HCT116 (cell line): ENCODE measurements at regions not wholly inside any gene's neighbourhood (a gene's known extent, or its start where the extent isn't known, plus 50 kb on each side); places are given as distances from the start of the nearest gene placed in this dataset.

ENCODE experiments used
- ATAC-seq: fragments of 200-7000 bp; cut with Tn5 transposase; 2 replicates; pipeline ENCODE4 v1.9.1; 2020; ENCODE audit warnings: mild to moderate bottlenecking, moderate library complexity
- BruUV-seq: library from RNA; stranded (reverse); fragments of 400-500 nt; replicated peaks from 2 replicates; lab custom pipeline; 2021; lab: Mats Ljungman, UMichigan
- CTCF ChIA-PET: fragments of 300-600 bp; sonication (Branson Sonifier 250); formaldehyde crosslinking; loops from one replicate; lab custom pipeline; 2021; ENCODE audit warnings: antibody characterized with exemption; lab: Charles Lee
- POLR2A ChIA-PET: fragments of 300-600, 350-600 bp; sonication (Branson Sonifier 250); formaldehyde crosslinking; loops from one replicate; lab custom pipeline; 2021; ENCODE audit warnings: antibody characterized with exemption; lab: Charles Lee
- RAD21 ChIA-PET, 2 experiments: fragments of 300-600 bp; sonication (Branson Sonifier 250); formaldehyde crosslinking; loops; one replicate each; lab custom pipeline; 2023; ENCODE audit warnings: low total read pairs in 2 of 2; ENCODE audit not compliant: uncharacterized antibody in 2 of 2, unreplicated experiment in 2 of 2, low non-redundant PET in 1 of 2; lab: Charles Lee
- DNase-seq: peaks from one replicate; pipeline ENCODE4 v3.0.0-alpha.2; 2010; ENCODE audit warnings: low read depth, low spot score
- H2AFZ ChIP-seq: fragments of 200-600 bp; shearing (Covaris generic), sonication (generic); 2 replicates; pipeline ENCODE4 v1.6.1; 2017; ENCODE audit warnings: low read depth, mixed run types, mixed read lengths, antibody characterized with exemption, low read length; ENCODE audit not compliant: poor library complexity, severe bottlenecking
- H3K27ac ChIP-seq: 2 replicates; pipeline ENCODE4 v1.5.1; 2012; ENCODE audit warnings: low read depth, low read length
- H3K27me3 ChIP-seq: fragments of 200-600 bp; sonication (generic); 2 replicates; pipeline ENCODE4 v1.6.1; 2016; ENCODE audit warnings: mixed run types, low read length, mixed read lengths; ENCODE audit not compliant: insufficient read depth
- H3K36me3 ChIP-seq, 2 experiments: fragments of 200-500 bp in 1 of 2; fragments of 200-600 bp in 1 of 2; sonication (Bioruptor generic) in 1 of 2; sonication (generic) in 1 of 2; 2 replicates each; pipeline versions ENCODE4 v1.5.1 to v1.6.1; 2014 to 2016; ENCODE audit warnings: low read length in 2 of 2, inconsistent platforms in 1 of 2, mixed read lengths in 1 of 2, mixed run types in 1 of 2; ENCODE audit not compliant: insufficient read depth in 2 of 2, control insufficient read depth in 1 of 2
- H3K4me1 ChIP-seq, 2 experiments: fragments of 200-600 bp in 1 of 2; sonication (generic) in 1 of 2; 2 replicates each; pipeline versions ENCODE4 v1.5.1 to v1.6.1; 2012 to 2017; ENCODE audit warnings: low read length in 2 of 2, inconsistent platforms in 1 of 2, mild to moderate bottlenecking in 1 of 2, mixed read lengths in 1 of 2, mixed run types in 1 of 2, moderate library complexity in 1 of 2; ENCODE audit not compliant: insufficient read depth in 2 of 2, control insufficient read depth in 1 of 2
- H3K4me2 ChIP-seq: fragments of 200-600 bp; sonication (generic); 2 replicates; pipeline ENCODE4 v1.6.1; 2017; ENCODE audit warnings: mixed run types, low read length, mixed read lengths
- H3K4me3 ChIP-seq, 2 experiments: fragments of 200-600 bp in 1 of 2; sonication (generic) in 1 of 2; replicated peaks in 1 of 2; 2 replicates each; pipeline ENCODE4 v1.5.1; 2011 to 2016; ENCODE audit warnings: low read length in 2 of 2, control low read depth in 1 of 2, low read depth in 1 of 2, mild to moderate bottlenecking in 1 of 2, mixed read lengths in 1 of 2, mixed run types in 1 of 2
- H3K79me2 ChIP-seq: fragments of 200-600 bp; sonication (generic); 2 replicates; pipeline ENCODE4 v1.6.1; 2017; ENCODE audit warnings: mild to moderate bottlenecking, mixed run types, low read length, moderate library complexity, mixed read lengths; ENCODE audit not compliant: insufficient read depth
- H3K9ac ChIP-seq: fragments of 200-600 bp; sonication (generic); 2 replicates; pipeline ENCODE4 v1.6.1; 2016; ENCODE audit warnings: low read length, mixed read lengths
- H3K9me2 ChIP-seq: fragments of 200-600 bp; sonication (generic), shearing (Covaris generic); 2 replicates; pipeline ENCODE4 v1.6.1; 2017; ENCODE audit warnings: mixed run types, mild to moderate bottlenecking, moderate library complexity; ENCODE audit not compliant: insufficient read depth
- H3K9me3 ChIP-seq, 2 experiments: fragments of 200-500 bp in 1 of 2; fragments of 200-600 bp in 1 of 2; sonication (Bioruptor generic) in 1 of 2; sonication (generic) in 1 of 2; 2 replicates each; pipeline ENCODE4 v1.6.1; 2014 to 2017; ENCODE audit warnings: low read length in 2 of 2, mixed read lengths in 2 of 2, inconsistent platforms in 1 of 2, low read depth in 1 of 2, mild to moderate bottlenecking in 1 of 2, mixed run types in 1 of 2, moderate library complexity in 1 of 2; ENCODE audit not compliant: control insufficient read depth in 1 of 2, insufficient read depth in 1 of 2
- H4K20me1 ChIP-seq: fragments of 200-600 bp; sonication (generic), shearing (Covaris generic); 2 replicates; pipeline ENCODE4 v1.6.1; 2017; ENCODE audit warnings: mixed run types, mild to moderate bottlenecking, moderate library complexity; ENCODE audit not compliant: insufficient read depth
- ATF3 ChIP-seq: IDR thresholded peaks from 2 replicates; pipeline ENCODE4 v1.6.1; 2012
- EGR1 ChIP-seq: IDR thresholded peaks from 2 replicates; pipeline ENCODE4 v1.6.1; 2012; ENCODE audit warnings: low read depth
- ELF1 ChIP-seq: IDR thresholded peaks from 2 replicates; pipeline ENCODE4 v1.6.1; 2012; ENCODE audit warnings: low read depth, borderline replicate concordance
- POLR2AphosphoS5 ChIP-seq: IDR thresholded peaks from 2 replicates; pipeline ENCODE4 v1.6.1; 2011; ENCODE audit warnings: mild to moderate bottlenecking, low read depth, low read length, moderate library complexity
- RAD21 ChIP-seq: IDR thresholded peaks from 2 replicates; pipeline ENCODE4 v1.6.1; 2012; ENCODE audit warnings: low read depth, mild to moderate bottlenecking
- TCF7L2 ChIP-seq: IDR thresholded peaks from 2 replicates; pipeline ENCODE4 v1.7.0; 2011; ENCODE audit warnings: borderline replicate concordance, inconsistent platforms; ENCODE audit not compliant: insufficient read depth, insufficient read length; ENCODE audit errors: extremely low read depth
- ZNF274 ChIP-seq: fragments of 200-500 bp; sonication (Bioruptor generic); IDR thresholded peaks from 2 replicates; pipeline ENCODE4 v1.6.1; 2014; ENCODE audit warnings: mild to moderate bottlenecking, low read depth, low read length, inconsistent platforms
- intact Hi-C: fragments of 100-400 bp; cut with micrococcal nuclease; formaldehyde crosslinking; loops from 2 replicates; pipeline ENCODE4 v1.10.0; 2022
- TF ChIP-seq, protein P1 (sequence below): IDR thresholded peaks from 2 replicates; pipeline ENCODE4 v1.6.1; 2011; ENCODE audit warnings: mild to moderate bottlenecking, low read length, moderate library complexity; ENCODE audit not compliant: insufficient replicate concordance; ENCODE audit errors: extremely low read depth

GRCh38 chr3:6099458-6100075, 761.3 kb upstream of the GRM7 start:
- no peaks in the 10 kb centered on the region for H3K36me3 ChIP-seq
- H3K9ac ChIP-seq, result no peak overlapping the region
- intact Hi-C loops, result no loop called here
- CTCF ChIA-PET, result no interaction called here
- no peaks in the 10 kb centered on the region for H3K9me3 ChIP-seq
- no TSS peak for BruUV-seq
- no peak overlapping the region for H3K4me2 ChIP-seq
- RAD21 ChIA-PET, result no interaction called here
- no peaks in the 10 kb centered on the region for H4K20me1 ChIP-seq
- no peak overlapping the region for H3K27ac ChIP-seq
- no peaks in the 10 kb centered on the region for H3K79me2 ChIP-seq
- H3K4me1 ChIP-seq, result no peaks in the 10 kb centered on the region
- TF ChIP-seq ZNF274 (no peak), TCF7L2 (no peak), POLR2AphosphoS5 (no peak), EGR1 (no peak), RAD21 (no peak), ELF1 (no peak), ATF3 (no peak)
- TF ChIP-seq, protein P1, sequence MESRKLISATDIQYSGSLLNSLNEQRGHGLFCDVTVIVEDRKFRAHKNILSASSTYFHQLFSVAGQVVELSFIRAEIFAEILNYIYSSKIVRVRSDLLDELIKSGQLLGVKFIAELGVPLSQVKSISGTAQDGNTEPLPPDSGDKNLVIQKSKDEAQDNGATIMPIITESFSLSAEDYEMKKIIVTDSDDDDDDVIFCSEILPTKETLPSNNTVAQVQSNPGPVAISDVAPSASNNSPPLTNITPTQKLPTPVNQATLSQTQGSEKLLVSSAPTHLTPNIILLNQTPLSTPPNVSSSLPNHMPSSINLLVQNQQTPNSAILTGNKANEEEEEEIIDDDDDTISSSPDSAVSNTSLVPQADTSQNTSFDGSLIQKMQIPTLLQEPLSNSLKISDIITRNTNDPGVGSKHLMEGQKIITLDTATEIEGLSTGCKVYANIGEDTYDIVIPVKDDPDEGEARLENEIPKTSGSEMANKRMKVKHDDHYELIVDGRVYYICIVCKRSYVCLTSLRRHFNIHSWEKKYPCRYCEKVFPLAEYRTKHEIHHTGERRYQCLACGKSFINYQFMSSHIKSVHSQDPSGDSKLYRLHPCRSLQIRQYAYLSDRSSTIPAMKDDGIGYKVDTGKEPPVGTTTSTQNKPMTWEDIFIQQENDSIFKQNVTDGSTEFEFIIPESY, result no peak
- DNase-seq, result no peak
- no peak overlapping the region for H2AFZ ChIP-seq
- POLR2A ChIA-PET, result no interaction called here
- H3K9me2 ChIP-seq, result no peaks in the 10 kb centered on the region
- no peaks in the 10 kb centered on the region for H3K27me3 ChIP-seq
- no peak overlapping the region for H3K4me3 ChIP-seq
- ATAC-seq, result no peak
